IPS DF 4.7 (cell line): ENCODE measurements at regions not wholly inside any gene's neighbourhood (a gene's known extent, or its start where the extent isn't known, plus 50 kb on each side); places are given as distances from the start of the nearest gene placed in this dataset.

Experiments used
- DNase-seq: peaks from one replicate; pipeline ENCODE4 v3.0.0-alpha.2; 2013; ENCODE audit warnings: low spot score; ENCODE audit errors: extremely low read depth

- peak; percentile 71 for DNase-seq
These were observed 738.3 kb upstream of the SLITRK5 start for GRCh38 chr13:86932776-86933334.

DNA sequence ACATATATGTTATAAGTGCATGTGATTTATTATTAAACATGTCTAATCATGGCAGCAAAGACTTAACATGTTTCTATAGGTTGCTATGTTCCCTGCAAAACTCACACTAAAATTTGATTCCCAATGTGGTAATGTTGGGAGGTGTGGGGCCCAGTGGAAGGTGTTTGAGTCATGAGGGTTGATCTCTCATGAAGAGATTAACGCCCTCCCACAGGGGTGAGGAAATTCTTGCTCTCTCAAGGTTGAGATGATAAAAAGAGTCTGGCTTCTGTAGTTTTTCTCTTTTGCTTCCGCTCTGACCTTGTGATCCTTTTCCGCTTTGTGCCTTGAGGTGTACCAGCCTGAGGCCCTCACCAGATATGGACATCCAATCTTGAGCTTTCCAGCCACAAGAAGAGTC is 737.5 kb upstream of the SLITRK5 start:
- no peak for DNase-seq

- no peak for DNase-seq
These were observed 733.9 kb upstream of the SLITRK5 start for GRCh38 chr13:86937316-86937715.

DNA sequence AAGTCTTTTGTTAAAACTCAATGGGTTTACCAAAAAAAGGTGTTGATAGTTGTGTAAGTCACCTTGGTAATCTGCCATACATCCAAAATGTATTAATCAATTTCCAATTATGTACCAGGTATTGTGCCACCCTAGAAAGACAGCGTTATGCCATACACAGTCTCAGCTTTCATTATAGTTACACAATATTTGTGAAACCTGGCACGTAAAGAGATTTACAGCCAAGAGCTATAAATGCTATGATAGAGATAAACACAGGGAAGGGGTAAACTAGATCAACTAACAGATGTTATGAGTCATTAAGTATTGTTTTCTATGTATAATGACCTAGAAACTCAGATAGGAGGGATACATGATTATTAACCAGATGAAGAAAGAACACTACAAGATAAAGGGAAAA is 725.6 kb upstream of the SLITRK5 start:
- no peak for DNase-seq

DNA sequence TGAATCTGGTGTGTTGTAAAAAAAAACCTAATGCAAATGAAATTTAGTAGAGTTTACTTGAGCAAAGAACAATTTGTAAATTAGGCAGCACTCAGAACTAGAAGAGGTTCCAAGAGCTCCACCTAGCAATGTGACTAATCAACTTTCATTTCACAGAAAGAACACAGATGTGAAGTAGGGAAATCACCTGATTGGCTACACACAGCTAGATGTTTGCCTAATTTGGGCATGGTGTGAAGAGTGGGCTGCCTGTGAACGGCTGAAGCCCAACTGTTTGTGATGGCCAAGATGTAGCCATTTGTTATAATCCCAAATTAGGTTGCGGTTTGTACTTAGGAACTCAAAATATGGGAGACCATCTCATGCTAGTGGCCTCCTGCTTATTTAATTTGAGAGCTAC is 724.4 kb upstream of the SLITRK5 start:
- peak; percentile 19 for DNase-seq

DNA sequence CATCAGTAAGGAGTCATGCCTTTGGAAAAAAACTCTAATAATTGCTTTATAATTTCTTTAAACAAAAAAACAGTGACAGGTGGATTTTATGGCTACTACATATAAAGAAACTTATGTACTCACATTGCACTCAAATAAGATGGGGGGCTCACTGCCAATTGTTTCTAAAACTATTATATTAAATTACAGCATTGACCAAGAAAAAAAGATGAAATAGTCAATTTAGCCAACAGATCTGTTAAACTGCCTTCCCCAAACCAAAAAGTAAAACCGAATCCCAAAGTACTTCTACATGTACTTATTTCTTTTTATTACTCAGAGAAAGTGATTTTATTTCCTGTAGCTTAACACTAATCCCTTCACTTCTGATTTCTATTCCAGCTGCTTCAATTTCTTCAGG is 716.8 kb upstream of the SLITRK5 start:
- no peak for DNase-seq

DNA sequence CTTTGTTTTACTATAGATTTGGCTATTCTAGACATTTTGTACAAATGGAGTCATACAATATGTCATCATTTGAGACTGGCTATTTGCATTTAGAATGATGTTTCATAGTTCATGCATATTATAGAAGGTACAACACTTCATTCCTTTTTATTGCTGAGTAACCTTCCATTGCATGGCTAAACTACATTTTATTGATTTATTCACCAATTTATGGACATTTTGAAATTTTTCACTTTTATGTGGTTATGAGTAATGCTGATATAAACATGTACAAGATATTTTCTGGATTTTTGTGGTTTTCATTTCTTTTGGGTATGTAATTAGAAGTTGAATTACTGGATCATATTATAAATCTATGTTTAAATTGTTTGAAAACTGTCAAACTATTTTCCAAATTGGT is 710.3 kb upstream of the SLITRK5 start:
- no peak for DNase-seq

DNA sequence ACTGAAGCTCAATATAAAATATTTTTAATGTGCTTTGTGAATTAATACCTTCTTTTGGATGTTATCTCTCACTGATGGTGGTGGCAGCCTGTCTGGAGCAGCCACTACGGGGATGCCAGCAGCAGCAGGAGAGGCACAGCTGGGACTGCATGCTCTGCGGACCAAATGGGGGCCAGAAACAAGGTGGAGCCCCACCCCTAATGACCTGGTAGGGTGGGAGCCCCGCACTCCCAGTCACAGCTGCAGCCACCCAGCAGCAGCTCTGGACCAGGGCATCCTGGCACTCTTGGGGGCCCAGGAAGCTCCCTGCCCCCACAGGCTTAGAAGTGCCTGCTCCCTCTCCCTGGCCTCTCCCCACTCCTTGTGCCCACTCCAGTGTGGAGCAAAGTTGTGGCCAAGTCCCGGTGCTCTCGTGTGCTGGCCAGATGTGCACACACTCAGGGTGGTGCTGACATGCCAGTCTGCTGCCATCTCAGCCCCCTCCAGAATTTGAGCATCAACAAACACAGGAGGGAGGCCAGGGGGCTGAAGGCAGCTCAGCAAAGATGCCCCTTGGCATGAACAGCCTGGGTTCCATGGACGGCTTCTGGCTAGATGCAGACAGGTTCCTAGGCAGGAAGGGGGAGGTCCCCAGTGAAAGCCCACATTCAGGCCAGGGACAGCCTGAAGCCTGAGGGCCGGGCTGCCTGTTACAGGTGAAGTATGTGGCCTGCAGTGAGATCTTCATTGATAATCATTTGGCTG is 696.7 kb upstream of the SLITRK5 start:
- no peak for DNase-seq

- DNase-seq, result no peak
These were observed 696.2 kb upstream of the SLITRK5 start for GRCh38 chr13:86974995-86975328.

DNA sequence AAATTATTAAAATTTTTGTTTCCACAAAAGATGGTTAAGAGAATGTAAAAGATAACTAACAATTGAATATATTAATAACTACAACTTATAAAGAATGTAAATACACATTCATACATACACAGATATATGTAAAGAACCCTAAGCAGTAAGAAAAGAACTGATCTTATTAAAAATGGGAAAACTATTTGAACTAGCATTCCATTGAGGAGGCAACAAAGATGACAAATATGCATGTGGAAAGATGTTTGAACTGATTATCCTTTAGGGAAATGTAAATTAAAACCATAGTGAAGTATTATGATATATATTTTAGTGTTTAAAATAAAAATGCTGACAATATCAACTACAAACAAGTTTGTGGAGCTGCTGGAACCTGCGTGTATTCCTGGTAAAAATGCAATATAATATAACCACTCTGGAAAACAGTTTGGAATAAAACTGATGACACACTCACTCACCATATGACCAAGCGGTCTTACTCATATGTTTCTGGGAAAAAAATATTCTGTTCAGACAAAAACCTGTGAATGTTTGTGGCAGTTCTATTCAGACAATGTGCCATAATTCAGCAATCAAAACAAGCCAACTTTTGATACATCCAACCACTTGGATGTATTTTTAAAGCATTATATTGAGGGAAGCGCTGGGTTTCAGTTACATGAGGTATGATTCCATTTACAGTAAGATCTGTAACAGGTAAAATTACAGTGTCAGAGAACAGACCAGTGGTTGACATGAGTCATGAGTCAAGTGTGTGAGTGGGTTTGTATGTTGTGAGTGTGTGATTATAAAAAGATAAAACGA is 694.4 kb upstream of the SLITRK5 start:
- no peak for DNase-seq

- no peak for DNase-seq
These were observed 684.7 kb upstream of the SLITRK5 start for GRCh38 chr13:86986448-86986847.

DNA sequence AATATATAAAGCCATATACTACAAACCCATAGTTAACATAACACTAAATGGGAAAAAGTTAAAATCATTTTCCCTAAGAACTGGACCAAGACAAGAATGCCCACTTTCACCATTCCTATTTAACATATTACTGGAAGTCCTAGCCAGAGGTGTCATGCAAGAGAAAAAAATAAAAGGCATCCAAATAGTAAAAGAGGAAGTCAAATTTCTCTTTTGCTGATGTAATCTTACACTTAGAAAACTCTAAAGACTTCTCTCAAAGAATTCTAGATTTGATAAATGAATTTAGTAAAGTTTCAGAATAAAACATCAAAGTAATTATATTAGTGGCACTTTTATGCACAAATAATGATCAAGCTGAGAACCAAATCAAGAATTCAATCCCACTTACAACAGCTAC is 678.9 kb upstream of the SLITRK5 start:
- DNase-seq, result no peak

DNA sequence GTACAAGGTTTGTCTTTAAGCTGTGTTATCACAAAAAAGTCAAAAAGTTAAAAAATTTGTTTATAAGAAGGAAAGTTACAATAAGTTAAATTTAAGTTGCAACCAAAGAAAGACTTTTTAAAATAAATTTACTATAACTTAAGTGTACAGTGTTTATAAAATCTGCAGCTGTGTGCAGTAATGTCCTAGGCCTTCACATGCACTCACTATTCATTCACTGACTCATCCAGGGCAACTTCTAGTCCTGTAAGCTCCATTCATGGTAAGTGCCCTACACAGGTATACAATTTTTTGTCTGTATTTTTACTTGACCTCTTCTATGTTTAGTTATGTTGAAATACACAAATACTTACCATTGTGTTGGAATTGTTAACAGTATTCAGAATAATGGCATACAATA is 667.9 kb upstream of the SLITRK5 start:
- no peak for DNase-seq

GRCh38 chr13:87005511-87005910 is 665.7 kb upstream of the SLITRK5 start:
- no peak for DNase-seq

DNA sequence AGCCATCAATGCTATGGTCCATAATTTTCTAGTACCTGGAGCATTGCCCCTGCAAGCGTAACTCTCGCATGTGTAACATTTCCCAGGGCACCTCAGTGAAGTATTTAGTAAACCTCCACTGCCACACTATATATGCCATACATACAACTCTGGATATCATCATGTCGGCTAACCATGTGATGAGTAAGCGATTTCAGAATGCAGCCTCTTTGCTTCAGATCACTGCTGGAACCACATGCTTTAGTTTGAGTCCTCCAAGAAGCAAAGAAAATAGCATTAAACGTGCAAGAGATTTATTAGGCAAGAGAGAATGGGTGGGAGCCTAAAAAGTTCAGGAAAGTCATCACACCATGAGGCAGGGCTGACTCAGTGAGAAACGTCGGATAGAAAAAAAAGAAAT is 635.6 kb upstream of the SLITRK5 start:
- DNase-seq, result no peak

DNA sequence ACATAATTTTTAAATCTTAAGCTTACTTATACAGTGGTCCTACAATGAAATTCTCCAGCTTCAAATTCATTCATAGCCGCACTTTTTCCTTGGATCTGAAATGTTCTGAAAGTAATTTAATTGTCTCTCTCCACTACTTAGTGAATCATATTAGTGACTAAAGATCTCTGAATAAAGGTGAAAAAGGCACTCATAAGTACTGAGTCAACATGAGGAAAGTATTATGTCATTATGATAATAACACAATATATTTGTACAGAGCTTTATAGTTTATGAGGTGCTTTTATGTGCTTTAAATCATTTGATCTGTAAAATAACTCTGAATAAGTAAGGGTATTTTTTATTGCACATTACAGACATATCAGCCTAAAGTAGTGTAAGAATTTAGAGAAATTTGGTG is 628.2 kb upstream of the SLITRK5 start:
- no peak for DNase-seq

DNA sequence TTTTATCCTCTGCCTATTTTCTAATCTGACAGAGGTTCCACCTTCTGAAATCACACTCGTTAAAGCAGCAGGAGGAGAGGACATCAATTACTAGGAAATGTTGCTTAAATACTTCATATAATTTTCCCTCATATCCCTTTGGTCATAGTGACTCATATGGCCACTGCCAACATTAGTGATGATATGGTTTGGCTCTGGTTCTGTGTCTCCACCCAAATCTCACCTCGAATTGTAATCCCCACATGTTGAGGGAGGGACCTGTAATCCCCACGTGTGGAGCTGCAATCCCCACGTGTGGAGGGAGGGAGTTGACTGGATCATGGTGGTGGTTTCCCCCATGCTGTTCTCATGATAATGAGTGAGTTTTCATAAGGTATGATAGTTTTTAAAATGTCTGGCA is 618.4 kb upstream of the SLITRK5 start:
- DNase-seq, result no peak

DNA sequence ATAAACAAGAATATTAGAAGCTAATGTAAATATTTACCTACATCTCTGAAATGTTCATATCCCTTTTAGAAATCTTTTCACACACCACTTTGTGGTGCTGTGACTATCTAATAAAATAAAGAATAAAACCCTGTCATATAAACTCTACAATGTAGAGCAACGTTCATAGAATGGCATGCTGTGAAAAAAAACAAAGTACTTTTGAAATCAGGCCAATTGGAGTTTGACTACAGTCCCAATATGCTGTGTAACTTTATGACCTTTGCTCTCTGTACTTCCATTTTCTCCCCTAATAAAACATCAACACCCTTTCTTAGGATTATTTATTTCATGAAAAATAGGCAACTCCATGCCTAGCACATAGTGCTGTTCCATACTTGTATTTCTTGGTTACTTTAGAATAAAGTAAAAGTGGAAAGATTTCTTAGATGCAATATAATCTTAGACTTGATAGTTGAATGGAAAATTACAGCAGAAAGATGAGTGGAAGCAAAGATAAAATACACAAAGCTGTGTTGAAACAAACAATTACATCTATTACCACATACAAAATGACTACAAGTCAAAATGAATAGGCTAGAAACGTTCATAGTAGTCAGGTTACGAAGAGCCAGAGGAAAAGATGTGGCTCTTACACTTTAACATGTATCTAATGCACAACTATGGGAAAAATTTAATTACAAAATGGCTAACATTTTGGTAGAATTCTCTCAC is 613.2 kb upstream of the SLITRK5 start:
- DNase-seq, result no peak

- no peak for DNase-seq
These were observed 612.3 kb upstream of the SLITRK5 start for GRCh38 chr13:87058786-87059329.

GRCh38 chr13:87078947-87079795 is 592.0 kb upstream of the SLITRK5 start:
- DNase-seq, result no peak
